Osteocyte (in vitro differentiated cells): ENCODE measurements at regions not wholly inside any gene's neighbourhood (a gene's known extent, or its start where the extent isn't known, plus 50 kb on each side); places are given as distances from the start of the nearest gene placed in this dataset.

ENCODE experiments used
- DNase-seq: peaks from one replicate; pipeline ENCODE4 v3.0.0; 2021; ENCODE audit warnings: mixed read lengths; ENCODE audit not compliant: unreplicated experiment; ENCODE audit errors: extremely low spot score
- H3K27ac Mint-ChIP-seq: one replicate; pipeline ENCODE4 v1.8.0; 2021; ENCODE audit warnings: mild to moderate bottlenecking, mixed read lengths; ENCODE audit not compliant: unreplicated experiment
- H3K27me3 Mint-ChIP-seq: one replicate; pipeline ENCODE4 v1.8.0; 2021; ENCODE audit warnings: mixed read lengths; ENCODE audit not compliant: unreplicated experiment
- H3K36me3 Mint-ChIP-seq: one replicate; pipeline ENCODE4 v1.8.0; 2021; ENCODE audit warnings: mixed read lengths; ENCODE audit not compliant: unreplicated experiment
- H3K4me1 Mint-ChIP-seq: one replicate; pipeline ENCODE4 v1.8.0; 2021; ENCODE audit warnings: mixed read lengths; ENCODE audit not compliant: unreplicated experiment
- H3K4me3 Mint-ChIP-seq: one replicate; pipeline ENCODE4 v1.8.0; 2021; ENCODE audit warnings: mild to moderate bottlenecking, moderate library complexity, mixed read lengths; ENCODE audit not compliant: unreplicated experiment
- H3K9me3 Mint-ChIP-seq: one replicate; pipeline ENCODE4 v1.8.0; 2021; ENCODE audit warnings: mixed read lengths; ENCODE audit not compliant: unreplicated experiment
- CTCF ChIP-seq: fragments of 200-600 bp; sonication (generic); IDR thresholded peaks from 2 replicates; pipeline ENCODE4 v1.5.0; 2021; ENCODE audit warnings: antibody characterized with exemption, mild to moderate bottlenecking, moderate library complexity

GRCh38 chr3:161890147-161890625 is 393.6 kb downstream of the OTOL1 start:
- no peaks in the 10 kb centered on the region for H3K27me3 Mint-ChIP-seq
- no peaks in the 10 kb centered on the region for H3K36me3 Mint-ChIP-seq
- no peak for DNase-seq
- H3K4me3 Mint-ChIP-seq: no peak overlapping the region
- H3K27ac Mint-ChIP-seq: peak overlapping the region; percentile 25
- peaks cover 29% of the 10 kb centered on the region for H3K4me1 Mint-ChIP-seq
- TF ChIP-seq CTCF: no peak
- H3K9me3 Mint-ChIP-seq: peaks cover 6% of the 10 kb centered on the region

GRCh38 chr3:161893972-161894371 is 397.4 kb downstream of the OTOL1 start:
- Mint-ChIP-seq H3K27ac (no peak overlapping the region), H3K4me1 (peaks cover 29% of the 10 kb centered on the region), H3K36me3 (no peaks in the 10 kb centered on the region), H3K9me3 (peaks cover 6% of the 10 kb centered on the region), H3K4me3 (no peak overlapping the region), H3K27me3 (no peaks in the 10 kb centered on the region)
- no peak for TF ChIP-seq CTCF
- no peak for DNase-seq

- peaks cover 25% of the 10 kb centered on the region for H3K4me1 Mint-ChIP-seq
- no peak overlapping the region for H3K27ac Mint-ChIP-seq
- no peak for TF ChIP-seq CTCF
- H3K4me3 Mint-ChIP-seq: no peak overlapping the region
- peaks cover 6% of the 10 kb centered on the region for H3K9me3 Mint-ChIP-seq
- H3K27me3 Mint-ChIP-seq: no peaks in the 10 kb centered on the region
- no peaks in the 10 kb centered on the region for H3K36me3 Mint-ChIP-seq
- DNase-seq: no peak
Observed at GRCh38 chr3:161894657-161895056, 398.0 kb downstream of the OTOL1 start.

GRCh38 chr3:161905520-161906132 is 409.0 kb downstream of the OTOL1 start:
- peaks cover 14% of the 10 kb centered on the region for H3K4me1 Mint-ChIP-seq
- TF ChIP-seq CTCF: no peak
- no peaks in the 10 kb centered on the region for H3K36me3 Mint-ChIP-seq
- H3K27me3 Mint-ChIP-seq: no peaks in the 10 kb centered on the region
- no peak overlapping the region for H3K4me3 Mint-ChIP-seq
- H3K9me3 Mint-ChIP-seq: no peaks in the 10 kb centered on the region
- H3K27ac Mint-ChIP-seq: no peak overlapping the region
- no peak for DNase-seq

- H3K27me3 Mint-ChIP-seq: no peaks in the 10 kb centered on the region
- H3K4me1 Mint-ChIP-seq: peaks cover 37% of the 10 kb centered on the region
- H3K4me3 Mint-ChIP-seq: no peak overlapping the region
- peaks cover 7% of the 10 kb centered on the region for H3K9me3 Mint-ChIP-seq
- no peak overlapping the region for H3K27ac Mint-ChIP-seq
- no peak for TF ChIP-seq CTCF
- no peak for DNase-seq
- no peaks in the 10 kb centered on the region for H3K36me3 Mint-ChIP-seq
Observed at GRCh38 chr3:161913786-161914389, 417.3 kb downstream of the OTOL1 start.
